ENCODE measurements at regions not wholly inside any gene's neighbourhood (a gene's known extent, or its start where the extent isn't known, plus 50 kb on each side); places are given as distances from the start of the nearest gene placed in this dataset.

- no peak for TF ChIP-seq ZHX1 (CRISPR knock-in tag; IDR thresholded peaks at IDR 0.05; ENCODE audit: low read depth)
- TF ChIP-seq RCOR2 (CRISPR knock-in tag; IDR thresholded peaks at IDR 0.05): no peak
- no peak for TF ChIP-seq RBM22 (optimal IDR thresholded peaks at IDR 0.05; ENCODE audit: low read length)
- no peak for TF ChIP-seq PHF21A (CRISPR knock-in tag; IDR thresholded peaks at IDR 0.05)
- TF ChIP-seq ARID3A (IDR thresholded peaks at IDR 0.05; ENCODE audit: low read depth, low read length): peak; percentile 90
- TF ChIP-seq CENPX (CRISPR knock-in tag; IDR thresholded peaks at IDR 0.05): no peak
- TF ChIP-seq REL (CRISPR knock-in tag; conservative IDR thresholded peaks at IDR 0.05): no peak
- TF ChIP-seq ZNF550 (CRISPR knock-in tag; IDR thresholded peaks at IDR 0.05; ENCODE audit: borderline replicate concordance): no peak
- no peak for TF ChIP-seq SIX1 (CRISPR knock-in tag; IDR thresholded peaks at IDR 0.05; ENCODE audit: borderline replicate concordance)
- TF ChIP-seq NCOA2 (CRISPR knock-in tag; IDR thresholded peaks at IDR 0.05): no peak
- TF ChIP-seq SRF (IDR thresholded peaks at IDR 0.05; ENCODE audit: low read depth, low read length): no peak
- TF ChIP-seq ZNF7 (CRISPR knock-in tag; IDR thresholded peaks at IDR 0.05): no peak
- no peak for TF ChIP-seq CBFB (CRISPR knock-in tag; IDR thresholded peaks at IDR 0.05)
- no peak for TF ChIP-seq ZSCAN25 (CRISPR knock-in tag; IDR thresholded peaks at IDR 0.05)
- no peak for TF ChIP-seq ZMAT3 (CRISPR knock-in tag; conservative IDR thresholded peaks at IDR 0.05)
- TF ChIP-seq TCF7 (IDR thresholded peaks at IDR 0.05; ENCODE audit: low read depth): 0 out of 2 replicates have a peak, but pooled peaks have one; percentile 15
- TF ChIP-seq ZNF329 (CRISPR knock-in tag; IDR thresholded peaks at IDR 0.05; ENCODE audit: low read depth): no peak
- TF ChIP-seq SALL2 (CRISPR knock-in tag; IDR thresholded peaks at IDR 0.05): no peak
- TF ChIP-seq ZBTB44 (CRISPR knock-in tag; IDR thresholded peaks at IDR 0.05): no peak
- no peak for TF ChIP-seq ZBTB25 (CRISPR knock-in tag; IDR thresholded peaks at IDR 0.05)
- no peak for TF ChIP-seq ZFP41 (CRISPR knock-in tag; IDR thresholded peaks at IDR 0.05; ENCODE audit: borderline replicate concordance)
- peak; percentile 62; the same call in 1 of the 2 replicates for TF ChIP-seq PPARG (CRISPR knock-in tag; conservative IDR thresholded peaks at IDR 0.05)
- no peak for TF ChIP-seq PHF8 (CRISPR knock-in tag; IDR thresholded peaks at IDR 0.05)
- no peak for TF ChIP-seq PHB2 (IDR thresholded peaks at IDR 0.05; ENCODE audit: partially characterized antibody)
- no peak for TF ChIP-seq ZNF510 (CRISPR knock-in tag; IDR thresholded peaks at IDR 0.05; ENCODE audit: low read depth)
- TF ChIP-seq FOXM1 (CRISPR knock-in tag; IDR thresholded peaks at IDR 0.05): no peak
Observed at GRCh38 chr6:56714982-56715456, 72.3 kb upstream of the DST start (continued).

Data from HepG2 (cell line).